ENCODE measurements at regions not wholly inside any gene's neighbourhood (a gene's known extent, or its start where the extent isn't known, plus 50 kb on each side); places are given as distances from the start of the nearest gene placed in this dataset.

DNA sequence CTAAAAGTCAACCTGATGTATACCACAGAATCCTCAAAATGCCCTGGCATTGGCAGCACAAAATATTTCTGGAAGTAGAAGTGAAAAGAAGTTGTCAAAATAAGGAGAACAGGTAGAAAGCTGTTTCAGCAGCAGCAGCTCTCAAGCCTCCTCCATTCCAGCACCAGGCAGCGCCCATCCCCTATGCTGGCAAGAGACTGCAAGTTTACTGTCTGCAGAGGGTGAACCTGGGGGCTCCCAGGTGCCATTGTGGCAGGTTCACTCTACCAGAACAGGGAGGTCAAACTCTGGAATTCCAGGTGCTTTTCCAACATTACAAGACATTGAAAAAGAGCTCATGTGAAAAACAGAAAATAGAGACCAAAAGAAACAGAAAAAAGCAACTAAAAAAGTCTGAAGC is 128.8 kb upstream of the CTTNBP2NL start:
- TF ChIP-seq POLR2A (IDR thresholded peaks at IDR 0.05; ENCODE audit: low read depth, low read length) (no peak), TAF1 (IDR thresholded peaks at IDR 0.05; ENCODE audit: low read depth, low read length) (no peak), POLR2AphosphoS5 (IDR thresholded peaks at IDR 0.05; ENCODE audit: low read depth, low read length) (no peak), SPI1 (IDR thresholded peaks at IDR 0.05; ENCODE audit: low read depth, low read length) (no peak), PAX5 (IDR thresholded peaks at IDR 0.05; ENCODE audit: insufficient read depth, low read length, severe bottlenecking) (no peak)
